SK-N-SH (cell line): ENCODE measurements at regions not wholly inside any gene's neighbourhood (a gene's known extent, or its start where the extent isn't known, plus 50 kb on each side); places are given as distances from the start of the nearest gene placed in this dataset.

Experiments
- CHD2 ChIP-seq: fragments of 150-350 bp; IDR thresholded peaks from 2 replicates; pipeline ENCODE4 v1.6.1; 2018; ENCODE audit warnings: low read length; ENCODE audit not compliant: partially characterized antibody
- EP300 ChIP-seq, 2 experiments: IDR thresholded peaks; 2 replicates each; pipeline versions ENCODE4 v1.4.0 to v1.6.1; 2012; ENCODE audit warnings: borderline replicate concordance in 1 of 2, low read depth in 1 of 2, low read length in 1 of 2
- POLR2AphosphoS5 ChIP-seq: IDR thresholded peaks from 2 replicates; pipeline ENCODE4 v1.6.1; 2012; ENCODE audit warnings: low read depth, low read length
- RAD21 ChIP-seq: IDR thresholded peaks from 2 replicates; pipeline ENCODE4 v1.6.1; 2012; ENCODE audit warnings: mild to moderate bottlenecking, low read length
- TAF1 ChIP-seq: IDR thresholded peaks from 2 replicates; pipeline ENCODE4 v1.6.1; 2012; ENCODE audit warnings: low read depth, mild to moderate bottlenecking, low read length, moderate library complexity, borderline replicate concordance
- TF ChIP-seq, protein P1 (sequence below): fragments of 200-600 bp; sonication (generic); IDR thresholded peaks from 2 replicates; pipeline ENCODE4 v1.6.1; 2017; ENCODE audit warnings: antibody characterized with exemption, mild to moderate bottlenecking, moderate library complexity
- TF ChIP-seq, protein P2 (sequence below): IDR thresholded peaks from 2 replicates; pipeline ENCODE4 v1.6.1; 2012; ENCODE audit warnings: mild to moderate bottlenecking, low read depth, low read length, moderate library complexity
- TF ChIP-seq, protein P3 (sequence below): fragments of 150-350 bp; IDR thresholded peaks from 2 replicates; pipeline ENCODE4 v1.6.1; 2017; ENCODE audit warnings: antibody characterized with exemption, low read length, low read depth, borderline replicate concordance

DNA sequence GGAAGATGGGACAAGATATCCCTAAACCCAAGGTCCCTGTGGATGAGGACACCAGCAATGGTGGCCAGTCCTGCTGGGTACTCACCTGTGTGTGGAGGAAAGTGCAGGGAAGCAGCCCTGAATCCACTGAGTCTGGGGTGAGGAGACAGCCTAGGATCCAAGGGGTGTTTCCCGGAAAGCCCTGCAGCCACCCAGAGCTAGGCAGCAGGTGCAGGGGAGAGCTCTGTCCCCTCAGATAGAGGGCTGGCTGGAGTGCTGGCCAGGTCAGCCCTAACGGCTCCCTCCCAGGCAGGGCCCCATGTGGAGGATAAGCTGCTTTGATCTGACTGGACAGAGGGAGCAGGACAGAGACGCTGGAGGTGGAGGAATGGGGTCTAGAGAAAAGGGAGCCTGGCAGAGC is 344.7 kb upstream of the IRX4 start:
- TF ChIP-seq, protein P1, sequence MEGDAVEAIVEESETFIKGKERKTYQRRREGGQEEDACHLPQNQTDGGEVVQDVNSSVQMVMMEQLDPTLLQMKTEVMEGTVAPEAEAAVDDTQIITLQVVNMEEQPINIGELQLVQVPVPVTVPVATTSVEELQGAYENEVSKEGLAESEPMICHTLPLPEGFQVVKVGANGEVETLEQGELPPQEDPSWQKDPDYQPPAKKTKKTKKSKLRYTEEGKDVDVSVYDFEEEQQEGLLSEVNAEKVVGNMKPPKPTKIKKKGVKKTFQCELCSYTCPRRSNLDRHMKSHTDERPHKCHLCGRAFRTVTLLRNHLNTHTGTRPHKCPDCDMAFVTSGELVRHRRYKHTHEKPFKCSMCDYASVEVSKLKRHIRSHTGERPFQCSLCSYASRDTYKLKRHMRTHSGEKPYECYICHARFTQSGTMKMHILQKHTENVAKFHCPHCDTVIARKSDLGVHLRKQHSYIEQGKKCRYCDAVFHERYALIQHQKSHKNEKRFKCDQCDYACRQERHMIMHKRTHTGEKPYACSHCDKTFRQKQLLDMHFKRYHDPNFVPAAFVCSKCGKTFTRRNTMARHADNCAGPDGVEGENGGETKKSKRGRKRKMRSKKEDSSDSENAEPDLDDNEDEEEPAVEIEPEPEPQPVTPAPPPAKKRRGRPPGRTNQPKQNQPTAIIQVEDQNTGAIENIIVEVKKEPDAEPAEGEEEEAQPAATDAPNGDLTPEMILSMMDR: no peak
- TF ChIP-seq CHD2 (no peak), RAD21 (no peak), TAF1 (no peak), POLR2AphosphoS5 (no peak), EP300 (IDR thresholded peaks at IDR 0.05; ENCODE audit: borderline replicate concordance in 1 of 2, low read depth in 1 of 2, low read length in 1 of 2) (no peak)
- TF ChIP-seq, protein P2, sequence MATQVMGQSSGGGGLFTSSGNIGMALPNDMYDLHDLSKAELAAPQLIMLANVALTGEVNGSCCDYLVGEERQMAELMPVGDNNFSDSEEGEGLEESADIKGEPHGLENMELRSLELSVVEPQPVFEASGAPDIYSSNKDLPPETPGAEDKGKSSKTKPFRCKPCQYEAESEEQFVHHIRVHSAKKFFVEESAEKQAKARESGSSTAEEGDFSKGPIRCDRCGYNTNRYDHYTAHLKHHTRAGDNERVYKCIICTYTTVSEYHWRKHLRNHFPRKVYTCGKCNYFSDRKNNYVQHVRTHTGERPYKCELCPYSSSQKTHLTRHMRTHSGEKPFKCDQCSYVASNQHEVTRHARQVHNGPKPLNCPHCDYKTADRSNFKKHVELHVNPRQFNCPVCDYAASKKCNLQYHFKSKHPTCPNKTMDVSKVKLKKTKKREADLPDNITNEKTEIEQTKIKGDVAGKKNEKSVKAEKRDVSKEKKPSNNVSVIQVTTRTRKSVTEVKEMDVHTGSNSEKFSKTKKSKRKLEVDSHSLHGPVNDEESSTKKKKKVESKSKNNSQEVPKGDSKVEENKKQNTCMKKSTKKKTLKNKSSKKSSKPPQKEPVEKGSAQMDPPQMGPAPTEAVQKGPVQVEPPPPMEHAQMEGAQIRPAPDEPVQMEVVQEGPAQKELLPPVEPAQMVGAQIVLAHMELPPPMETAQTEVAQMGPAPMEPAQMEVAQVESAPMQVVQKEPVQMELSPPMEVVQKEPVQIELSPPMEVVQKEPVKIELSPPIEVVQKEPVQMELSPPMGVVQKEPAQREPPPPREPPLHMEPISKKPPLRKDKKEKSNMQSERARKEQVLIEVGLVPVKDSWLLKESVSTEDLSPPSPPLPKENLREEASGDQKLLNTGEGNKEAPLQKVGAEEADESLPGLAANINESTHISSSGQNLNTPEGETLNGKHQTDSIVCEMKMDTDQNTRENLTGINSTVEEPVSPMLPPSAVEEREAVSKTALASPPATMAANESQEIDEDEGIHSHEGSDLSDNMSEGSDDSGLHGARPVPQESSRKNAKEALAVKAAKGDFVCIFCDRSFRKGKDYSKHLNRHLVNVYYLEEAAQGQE: no peak
- TF ChIP-seq, protein P3, sequence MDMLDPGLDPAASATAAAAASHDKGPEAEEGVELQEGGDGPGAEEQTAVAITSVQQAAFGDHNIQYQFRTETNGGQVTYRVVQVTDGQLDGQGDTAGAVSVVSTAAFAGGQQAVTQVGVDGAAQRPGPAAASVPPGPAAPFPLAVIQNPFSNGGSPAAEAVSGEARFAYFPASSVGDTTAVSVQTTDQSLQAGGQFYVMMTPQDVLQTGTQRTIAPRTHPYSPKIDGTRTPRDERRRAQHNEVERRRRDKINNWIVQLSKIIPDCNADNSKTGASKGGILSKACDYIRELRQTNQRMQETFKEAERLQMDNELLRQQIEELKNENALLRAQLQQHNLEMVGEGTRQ: no peak
